GM18508 (cell line): ENCODE measurements at regions not wholly inside any gene's neighbourhood (a gene's known extent, or its start where the extent isn't known, plus 50 kb on each side); places are given as distances from the start of the nearest gene placed in this dataset.
"Not testable (repeated sequence)": the region's sequence is repeated elsewhere in the genome, so short reads cannot be mapped to it uniquely, and the experiment has no call there.

Source experiments
- ATAC-seq: cut with Tn5 transposase; IDR thresholded peaks from one replicate; pipeline ENCODE4 v1.9.1; 2021; ENCODE audit warnings: moderate number of reproducible peaks; ENCODE audit not compliant: insufficient read depth, unreplicated experiment

GRCh38 chr4:133620555-133620954, 471.5 kb downstream of the PCDH10 start:
- ATAC-seq: no peak

GRCh38 chr4:133618963-133619362, 469.9 kb downstream of the PCDH10 start:
- no peak for ATAC-seq

DNA sequence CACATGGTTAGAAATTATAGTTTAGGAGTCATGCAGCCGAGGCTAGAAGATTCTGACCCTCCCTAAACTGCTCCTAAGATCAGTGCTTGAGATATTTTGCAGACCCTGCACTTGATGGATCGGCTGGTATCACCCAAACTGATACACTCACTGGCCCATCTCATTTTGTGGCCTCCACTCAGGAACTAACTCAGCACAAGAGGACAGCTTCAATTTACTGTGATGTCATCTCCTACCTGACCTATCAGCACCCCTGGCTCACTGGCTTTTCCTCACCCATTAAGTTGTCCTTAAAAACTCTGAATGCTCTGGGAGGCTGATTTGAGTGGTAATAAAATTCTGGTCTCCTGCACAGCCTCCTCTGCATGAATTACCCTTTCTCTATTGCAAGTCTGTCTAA, 450.9 kb downstream of the PCDH10 start:
- no peak for ATAC-seq

DNA sequence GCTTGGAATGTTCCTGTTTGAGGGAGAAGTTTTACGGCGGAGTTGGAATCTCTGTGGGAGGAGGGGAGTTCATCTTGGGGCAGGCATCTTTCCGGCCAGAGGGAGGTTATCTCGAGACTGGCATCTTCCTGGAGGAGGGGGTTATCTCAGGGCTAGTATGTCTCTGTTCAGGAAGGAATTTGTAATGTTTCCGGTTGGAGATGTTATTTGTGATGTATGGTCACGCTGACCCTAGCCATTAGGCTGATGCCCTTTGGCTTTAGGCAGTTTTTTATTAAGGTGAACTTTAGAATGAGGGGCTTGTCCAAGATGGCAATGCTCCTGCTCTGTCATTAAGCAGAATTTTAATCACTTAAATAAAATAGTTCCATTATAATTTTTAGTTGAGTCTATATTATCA, 449.7 kb downstream of the PCDH10 start:
- ATAC-seq: no peak

DNA sequence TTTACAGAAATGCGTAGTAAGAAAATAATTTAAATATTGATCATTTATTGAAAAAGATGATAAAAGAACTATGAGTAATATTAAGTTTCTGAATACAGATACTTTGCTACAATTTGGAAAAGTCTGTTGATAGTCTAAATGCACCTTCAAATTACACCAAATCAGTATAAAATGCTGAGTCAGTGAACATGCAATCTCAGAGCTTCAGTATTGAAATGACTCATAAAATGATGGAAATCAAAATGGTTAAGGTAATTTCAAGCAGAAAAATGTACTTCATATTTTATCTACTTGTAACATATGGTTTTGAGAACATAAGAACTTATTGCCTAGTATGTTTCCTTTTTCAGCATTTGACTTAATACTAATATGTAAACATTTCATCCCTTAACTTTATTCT, 448.2 kb downstream of the PCDH10 start:
- ATAC-seq: no peak

DNA sequence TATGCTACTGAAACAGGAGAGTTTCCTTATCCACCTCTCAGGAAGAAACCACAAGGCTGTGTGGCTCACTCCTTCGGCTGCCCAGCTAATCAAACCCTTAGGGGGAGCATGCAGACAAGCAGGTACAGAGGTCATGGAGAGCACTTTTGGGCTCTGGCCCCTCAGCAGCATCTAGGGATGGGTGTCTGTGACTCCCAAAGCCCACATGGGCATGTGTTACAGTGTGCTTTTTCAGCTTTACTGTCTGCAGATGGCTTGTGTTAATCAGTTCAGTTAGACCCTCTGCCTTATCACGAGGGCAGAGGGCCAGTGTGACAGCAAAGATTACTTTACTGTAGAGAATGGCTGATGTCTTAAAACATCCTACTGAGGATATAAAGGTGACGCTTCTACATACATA, 447.4 kb downstream of the PCDH10 start:
- no peak for ATAC-seq

DNA sequence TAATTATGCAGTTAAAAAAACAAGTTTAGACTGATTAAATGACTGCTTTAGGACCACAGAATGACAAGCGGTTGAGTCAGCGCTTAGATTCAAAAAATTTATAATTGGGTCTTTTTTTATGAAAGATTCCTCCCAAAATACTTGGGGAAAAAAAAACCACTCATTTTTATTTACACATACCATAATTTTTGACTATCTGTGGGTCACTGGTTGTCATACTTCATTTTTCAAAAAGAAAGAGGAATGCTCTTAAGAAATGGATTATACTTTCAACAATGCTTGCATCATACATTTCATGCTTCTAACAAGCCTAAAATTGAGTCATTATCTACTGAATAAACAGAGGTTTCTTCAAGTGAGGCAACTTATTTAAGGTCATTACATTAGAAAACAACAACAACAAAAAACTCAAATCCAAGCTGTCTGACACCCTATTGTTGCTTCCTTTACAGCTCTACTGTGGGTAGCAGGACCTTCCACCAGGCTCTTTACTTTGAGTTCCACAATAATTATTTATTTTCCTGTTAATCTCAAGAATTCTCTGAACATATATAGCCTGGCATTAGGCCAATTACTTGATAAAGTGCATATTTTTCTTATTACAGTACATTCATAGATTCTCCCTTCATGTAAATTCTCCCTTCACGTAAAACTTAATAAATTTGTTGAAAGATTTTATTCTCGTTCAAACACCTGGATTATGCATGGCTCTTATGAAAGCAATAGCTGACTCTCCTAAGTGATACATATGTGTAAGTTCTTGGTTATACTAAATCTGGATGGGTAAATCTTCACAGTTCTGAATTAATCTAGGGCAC, 445.5 kb downstream of the PCDH10 start:
- no peak for ATAC-seq

- ATAC-seq: no peak
Measured at GRCh38 chr4:133593764-133594163, 444.7 kb downstream of the PCDH10 start.

DNA sequence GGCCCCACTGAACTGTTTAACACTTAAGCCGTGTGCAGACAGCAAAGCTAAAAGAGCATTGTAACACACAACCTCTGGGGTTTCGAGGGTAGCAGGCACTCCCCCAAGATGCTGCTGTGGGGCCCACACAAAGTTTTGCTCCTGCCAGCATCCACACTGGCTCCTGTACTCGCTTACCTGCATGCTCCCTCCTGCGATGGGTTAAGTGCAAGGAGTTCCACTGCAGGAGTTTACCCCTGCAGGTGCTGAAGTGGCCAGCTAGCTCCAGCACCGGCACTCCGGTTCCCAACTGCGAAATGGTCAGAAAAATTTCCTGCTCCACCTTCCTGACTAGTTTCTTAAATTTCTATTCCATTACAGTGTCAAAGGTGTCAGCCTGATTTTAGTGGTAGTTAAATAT, 443.5 kb downstream of the PCDH10 start:
- no peak for ATAC-seq

DNA sequence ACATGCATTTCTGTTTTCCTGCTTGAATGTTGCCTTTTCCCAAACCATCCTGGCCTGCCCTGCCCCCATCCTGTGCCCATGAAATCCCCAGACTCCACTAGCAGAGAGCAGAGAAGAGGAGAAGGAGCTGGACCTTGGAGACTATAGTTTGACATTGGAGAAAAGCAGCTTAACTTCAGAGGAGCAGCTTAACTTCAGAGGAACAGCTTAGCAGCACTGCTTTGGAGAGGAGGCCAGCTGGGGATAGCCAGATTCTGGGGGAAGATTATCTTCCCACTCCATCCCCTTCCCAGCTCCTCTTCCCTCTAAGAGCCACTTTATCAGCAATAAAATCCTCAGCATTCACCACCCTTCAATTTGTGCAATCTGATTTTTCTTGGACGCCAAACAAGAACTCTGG, 443.0 kb downstream of the PCDH10 start:
- no peak for ATAC-seq

GRCh38 chr4:133588306-133588705, 439.2 kb downstream of the PCDH10 start:
- no peak for ATAC-seq

DNA sequence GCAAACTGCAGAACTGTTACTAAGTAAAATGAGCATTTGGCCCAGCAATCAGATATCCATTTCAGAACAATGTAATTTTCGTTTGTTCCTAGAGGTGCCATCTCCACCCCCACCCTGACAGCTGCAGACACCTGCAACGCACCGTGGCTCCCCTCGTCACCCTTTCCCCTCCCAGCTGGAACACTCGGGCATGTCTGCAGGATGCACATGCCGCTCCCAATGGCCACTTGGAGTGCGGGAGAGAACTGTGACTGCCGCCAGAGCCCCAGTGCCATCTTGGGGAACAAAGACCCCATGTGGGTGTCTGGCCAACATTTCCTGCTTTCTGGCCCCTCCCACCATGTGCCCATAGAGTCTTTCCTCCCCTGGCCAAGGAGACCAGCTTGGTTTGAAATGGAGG, 436.2 kb downstream of the PCDH10 start:
- no peak for ATAC-seq

- no peak for ATAC-seq
Measured at GRCh38 chr4:133584714-133585113, 435.6 kb downstream of the PCDH10 start.

- ATAC-seq: no peak
Measured at GRCh38 chr4:133581996-133582619, 433.0 kb downstream of the PCDH10 start.

DNA sequence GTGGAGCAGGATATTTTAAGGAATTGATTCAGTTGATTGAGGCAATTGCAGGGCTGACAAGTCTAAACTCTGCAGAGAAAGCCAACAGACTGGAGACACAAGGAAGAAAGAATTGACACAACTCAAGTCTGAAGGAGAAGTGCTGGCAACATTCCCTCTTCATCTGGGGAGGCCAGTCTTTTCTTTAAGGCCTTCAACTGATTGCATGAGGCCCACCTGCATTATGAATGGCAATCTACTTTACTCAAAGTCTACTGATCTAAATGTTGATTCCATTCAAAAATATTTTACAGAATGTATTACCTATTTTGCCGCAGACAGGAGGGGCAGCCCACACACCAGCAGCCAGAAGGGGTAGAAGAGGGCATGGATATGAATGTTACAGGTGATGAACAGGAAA, 425.2 kb downstream of the PCDH10 start:
- ATAC-seq: no peak

DNA sequence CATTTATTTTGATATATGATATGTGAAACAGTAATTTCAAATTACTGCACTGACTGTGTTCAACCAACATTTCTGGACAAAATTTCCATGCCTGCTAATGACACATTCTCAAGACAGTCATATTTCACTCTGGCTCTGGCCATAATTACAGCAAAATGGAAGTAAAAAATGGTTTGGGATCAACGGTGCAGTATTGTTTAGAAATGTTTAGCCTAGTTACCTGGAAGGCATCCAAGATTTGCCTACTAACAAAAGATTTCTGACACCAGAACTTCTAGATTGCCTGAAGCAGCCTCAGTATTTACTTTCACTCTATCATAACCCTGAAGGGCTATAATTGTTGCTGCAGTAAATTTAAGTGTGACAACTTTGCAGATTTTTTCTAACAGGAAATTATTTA, 416.3 kb downstream of the PCDH10 start:
- no peak for ATAC-seq

DNA sequence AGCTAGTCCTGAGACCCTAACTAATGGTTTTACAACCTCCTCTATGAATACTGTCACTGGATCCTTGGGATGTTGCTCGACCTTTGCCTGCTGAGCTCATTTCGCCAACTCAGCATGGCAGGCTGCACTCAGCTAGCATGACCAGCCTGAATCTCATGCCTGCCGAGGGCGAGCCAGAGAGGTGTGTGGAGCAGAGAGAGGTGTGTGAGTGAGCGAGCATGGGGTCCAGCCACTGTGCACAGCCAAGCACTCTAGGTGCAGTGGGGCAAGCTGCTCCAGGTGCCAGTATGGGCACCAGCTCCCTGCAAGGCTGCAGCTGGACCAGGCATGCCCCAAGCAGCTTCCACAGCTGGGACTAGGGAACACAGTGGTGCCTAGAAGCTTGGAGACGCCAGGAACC, 410.9 kb downstream of the PCDH10 start:
- ATAC-seq: no peak

DNA sequence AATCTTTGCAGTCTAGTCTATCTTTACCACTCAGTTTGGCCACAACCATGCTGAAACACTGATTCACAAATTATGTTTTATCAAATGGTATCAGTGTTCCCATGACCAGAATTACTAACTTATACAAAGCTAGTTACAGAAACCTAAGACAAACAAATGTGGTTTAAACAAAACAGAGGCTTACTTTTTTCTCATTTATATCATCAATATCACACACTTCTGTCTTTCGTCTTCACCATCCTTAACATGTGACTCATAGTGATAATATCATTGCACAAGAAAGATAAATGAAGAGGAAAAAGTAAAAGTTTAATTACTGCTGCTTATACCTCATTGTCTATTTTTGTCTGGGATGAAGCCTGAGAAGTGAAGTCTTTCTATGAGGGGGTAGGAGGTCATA, 406.6 kb downstream of the PCDH10 start:
- ATAC-seq: no peak

DNA sequence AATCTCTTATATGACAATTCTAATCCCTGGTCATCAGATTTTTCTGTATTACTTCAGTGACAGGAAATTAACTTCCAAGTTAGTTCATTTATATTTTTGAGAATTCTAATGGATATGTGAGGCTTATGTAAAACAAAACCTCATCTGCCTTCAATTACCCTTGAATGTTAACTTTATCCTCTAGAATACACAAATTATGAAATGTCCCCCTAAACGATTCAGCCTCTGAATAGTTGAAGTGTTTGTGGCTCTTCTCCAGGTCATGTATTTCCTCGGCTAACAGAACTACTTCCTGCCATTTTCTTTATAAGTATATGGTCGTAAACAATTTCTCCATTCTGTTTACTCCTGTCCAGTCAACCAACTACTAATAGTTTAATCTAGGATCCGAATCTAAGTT, 401.3 kb downstream of the PCDH10 start:
- ATAC-seq: no peak

DNA sequence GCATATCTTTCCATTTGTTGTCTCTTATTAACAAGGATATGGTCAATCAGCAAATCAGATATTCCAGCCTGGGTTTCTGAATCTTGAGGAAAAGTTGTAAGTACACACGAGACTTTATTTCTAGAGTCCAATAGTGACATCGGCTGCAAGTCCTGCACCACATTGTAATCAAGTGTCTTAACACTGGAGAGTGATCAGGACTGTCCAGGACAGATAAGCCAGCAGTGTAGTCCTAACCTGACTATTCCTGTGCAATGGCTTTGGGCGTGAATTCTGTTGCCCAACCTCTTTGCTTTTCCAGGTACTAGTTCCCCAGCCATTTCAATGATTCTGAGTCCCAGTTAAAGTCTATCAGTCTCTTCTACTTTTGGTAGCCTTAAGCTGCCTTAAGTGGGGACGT, 395.0 kb downstream of the PCDH10 start:
- ATAC-seq: no peak

DNA sequence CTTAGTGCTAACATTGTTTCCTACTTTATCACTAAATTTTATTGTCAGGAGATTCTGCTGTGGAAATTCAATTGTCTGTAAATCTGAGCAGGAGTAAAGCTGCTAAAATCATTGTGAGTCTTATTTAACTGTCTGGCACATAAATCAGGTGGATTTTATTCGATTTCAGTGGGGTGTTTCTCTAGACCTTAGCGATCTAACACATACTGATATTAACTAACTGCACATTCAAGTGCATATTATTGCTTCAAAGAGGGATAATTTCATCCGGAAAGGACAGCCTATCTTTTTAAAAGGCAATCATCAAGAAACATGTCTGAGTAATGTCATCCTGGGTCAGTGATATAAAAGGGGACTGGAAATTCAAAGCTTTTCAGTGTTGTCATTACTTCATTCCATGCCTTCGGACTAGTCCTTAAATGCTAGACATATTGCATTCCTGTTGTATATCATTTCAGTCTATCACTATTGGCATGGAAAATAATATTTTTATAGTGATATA, 388.7 kb downstream of the PCDH10 start:
- ATAC-seq: no peak

DNA sequence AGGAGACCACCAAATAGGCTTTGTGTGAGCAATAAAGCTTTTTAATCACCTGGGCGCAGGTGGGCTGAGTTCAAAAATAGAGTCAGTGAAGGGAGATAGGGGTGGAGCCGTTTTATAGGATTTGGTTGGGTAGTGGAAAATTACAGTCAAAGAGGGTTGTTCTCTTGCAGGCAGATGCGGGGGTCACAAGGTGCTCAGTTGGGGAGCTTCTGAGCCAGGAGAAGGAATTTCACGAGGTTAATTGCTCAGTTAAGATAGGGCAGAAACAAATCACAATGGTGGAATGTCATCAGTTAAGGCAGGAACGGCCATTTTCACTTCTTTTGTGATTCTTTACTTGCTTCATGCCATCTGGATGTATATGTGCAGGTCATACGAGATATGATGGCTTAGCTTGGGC, 385.1 kb downstream of the PCDH10 start:
- ATAC-seq: not testable (repeated sequence)
